Smooth muscle cell (in vitro differentiated cells): ENCODE measurements at regions not wholly inside any gene's neighbourhood (a gene's known extent, or its start where the extent isn't known, plus 50 kb on each side); places are given as distances from the start of the nearest gene placed in this dataset.
A peak's percentile ranks its signal among the peaks of the same experiment; 100 is the strongest.

ENCODE experiments used
- DNase-seq: peaks from one replicate; lab custom pipeline; 2025; ENCODE audit not compliant: unreplicated experiment; lab: John Stamatoyannopoulos, UW
- H2AFZ ChIP-seq: fragments of 200-600 bp; sonication (generic); 2 replicates; pipeline ENCODE4 v1.6.0; 2016; ENCODE audit warnings: antibody characterized with exemption, low read depth, mild to moderate bottlenecking
- H3F3A ChIP-seq: fragments of 200-600 bp; sonication (generic); 2 replicates; pipeline ENCODE4 v1.6.0; 2017; ENCODE audit warnings: antibody characterized with exemption, low read depth
- H3K27ac ChIP-seq: fragments of 200-600 bp; sonication (generic); 2 replicates; pipeline ENCODE4 v1.5.1; 2016; ENCODE audit warnings: low read depth, mild to moderate bottlenecking
- H3K27me3 ChIP-seq: fragments of 200-600 bp; sonication (generic); 2 replicates; pipeline ENCODE4 v1.6.1; 2016; ENCODE audit warnings: low read depth, mild to moderate bottlenecking
- H3K36me3 ChIP-seq: fragments of 200-600 bp; sonication (generic); 2 replicates; pipeline ENCODE4 v1.5.1; 2016; ENCODE audit warnings: low read depth
- H3K4me1 ChIP-seq: fragments of 200-600 bp; sonication (generic); 2 replicates; pipeline ENCODE4 v1.5.1; 2016; ENCODE audit warnings: low read depth
- H3K4me2 ChIP-seq: fragments of 200-600 bp; sonication (generic); 2 replicates; pipeline ENCODE4 v1.6.0; 2016; ENCODE audit warnings: mild to moderate bottlenecking
- H3K4me3 ChIP-seq: fragments of 200-600 bp; sonication (generic); 2 replicates; pipeline ENCODE4 v1.5.1; 2016; ENCODE audit warnings: mild to moderate bottlenecking
- H3K79me2 ChIP-seq: fragments of 200-600 bp; sonication (generic); 2 replicates; pipeline ENCODE4 v1.6.0; 2016; ENCODE audit warnings: low read depth, mild to moderate bottlenecking
- H3K9ac ChIP-seq: fragments of 200-600 bp; sonication (generic); 2 replicates; pipeline ENCODE4 v1.6.0; 2016; ENCODE audit warnings: low read depth
- H3K9me3 ChIP-seq: fragments of 200-600 bp; sonication (generic); replicated peaks from 2 replicates; pipeline ENCODE4 v1.5.1; 2016; ENCODE audit warnings: low read depth
- H4K20me1 ChIP-seq: fragments of 200-600 bp; sonication (generic); 2 replicates; pipeline ENCODE4 v1.6.0; 2016; ENCODE audit warnings: low read depth
- CTCF ChIP-seq: fragments of 200-600 bp; sonication (generic); IDR thresholded peaks from 2 replicates; pipeline ENCODE4 v1.5.1; 2017; ENCODE audit warnings: borderline replicate concordance, mild to moderate bottlenecking, antibody characterized with exemption; ENCODE audit not compliant: insufficient read depth, poor library complexity, severe bottlenecking
- WGBS: methylation state at CpG from one replicate; pipeline ENCODE4 v1.1.7; 2016; ENCODE audit warnings: low lambda C conversion rate; 5-methylcytosine and 5-hydroxymethylcytosine counted together

- no peak overlapping the region for H3K27ac ChIP-seq
- no peak for DNase-seq
- no peak overlapping the region for H3K4me3 ChIP-seq
- H3K27me3 ChIP-seq: no peaks in the 10 kb centered on the region
- no peak overlapping the region for H2AFZ ChIP-seq
- no peaks in the 10 kb centered on the region for H3K79me2 ChIP-seq
- H4K20me1 ChIP-seq: no peaks in the 10 kb centered on the region
- no peak for TF ChIP-seq CTCF
- H3K4me1 ChIP-seq: no peaks in the 10 kb centered on the region
- H3K9me3 ChIP-seq: no peaks in the 10 kb centered on the region
- H3F3A ChIP-seq: no peaks in the 10 kb centered on the region
- 88% methylated on average over 20 of the region's 20 CpGs for WGBS
- H3K4me2 ChIP-seq: no peak overlapping the region
- no peak overlapping the region for H3K9ac ChIP-seq
- H3K36me3 ChIP-seq: no peaks in the 10 kb centered on the region
Measured at GRCh38 chr2:238698451-238699306, 149.2 kb upstream of the TWIST2 start.

GRCh38 chr2:238699307-238700116 is 148.4 kb upstream of the TWIST2 start:
- Histone ChIP-seq H3K4me3 (no peak overlapping the region), H3K36me3 (no peaks in the 10 kb centered on the region), H2AFZ (no peak overlapping the region), H3K79me2 (no peaks in the 10 kb centered on the region), H3K27ac (no peak overlapping the region), H3K9me3 (no peaks in the 10 kb centered on the region), H3F3A (no peaks in the 10 kb centered on the region), H3K9ac (no peak overlapping the region), H3K4me2 (peak overlapping the region; percentile 20), H3K27me3 (no peaks in the 10 kb centered on the region), H4K20me1 (no peaks in the 10 kb centered on the region), H3K4me1 (no peaks in the 10 kb centered on the region)
- TF ChIP-seq CTCF: no peak
- WGBS: 88% methylated on average over 13 of the region's 13 CpGs
- DNase-seq: no peak

- H2AFZ ChIP-seq: no peak overlapping the region
- no peak overlapping the region for H3K9ac ChIP-seq
- WGBS: 22% methylated on average over 11 of the region's 11 CpGs
- H3K27ac ChIP-seq: no peak overlapping the region
- no peaks in the 10 kb centered on the region for H3K79me2 ChIP-seq
- H3K27me3 ChIP-seq: no peaks in the 10 kb centered on the region
- no peak for TF ChIP-seq CTCF
- H3K4me1 ChIP-seq: no peaks in the 10 kb centered on the region
- H3K36me3 ChIP-seq: no peaks in the 10 kb centered on the region
- H3K4me2 ChIP-seq: peak overlapping the region; percentile 22
- no peaks in the 10 kb centered on the region for H3K9me3 ChIP-seq
- no peaks in the 10 kb centered on the region for H3F3A ChIP-seq
- H4K20me1 ChIP-seq: no peaks in the 10 kb centered on the region
- no peak overlapping the region for H3K4me3 ChIP-seq
- DNase-seq: no peak
Measured at GRCh38 chr2:238700117-238700457, 147.8 kb upstream of the TWIST2 start.
